IMR-90 (cell line): ENCODE measurements at regions not wholly inside any gene's neighbourhood (a gene's known extent, or its start where the extent isn't known, plus 50 kb on each side); places are given as distances from the start of the nearest gene placed in this dataset.

Experiments
- ATAC-seq: fragments of 200-7000 bp; cut with Tn5 transposase; 2 replicates; pipeline ENCODE4 v1.9.1; 2020; ENCODE audit warnings: low read depth, mild to moderate bottlenecking, moderate library complexity
- BruUV-seq: library from RNA; stranded (reverse); fragments of 400-500 nt; replicated peaks from 2 replicates; lab custom pipeline; 2021; lab: Mats Ljungman, UMichigan
- CTCF ChIA-PET: fragments of 300-600 bp; formaldehyde crosslinking; extraction: SDS; loops from one replicate; lab custom pipeline; 2021; ENCODE audit warnings: antibody characterized with exemption; lab: Yijun Ruan, JAX
- POLR2A ChIA-PET: fragments of 300-600 bp; sonication (Branson Sonifier 250); formaldehyde crosslinking; loops from one replicate; lab custom pipeline; 2022; ENCODE audit warnings: antibody characterized with exemption; ENCODE audit not compliant: unreplicated experiment; lab: Charles Lee
- DNase-seq: peaks from one replicate; pipeline ENCODE4 v3.0.0; 2013
- H2AFZ ChIP-seq: replicated peaks from 2 replicates; pipeline ENCODE3; 2013; ENCODE audit warnings: low read length, mild to moderate bottlenecking; ENCODE audit not compliant: poor library complexity
- H2AK5ac ChIP-seq: 2 replicates; pipeline ENCODE4 v1.6.1; 2013; ENCODE audit warnings: low read depth, low read length, inconsistent platforms
- H2AK9ac ChIP-seq: replicated peaks from 2 replicates; pipeline ENCODE3; 2013; ENCODE audit warnings: mild to moderate bottlenecking, low read depth, low read length, moderate library complexity; ENCODE audit not compliant: poor library complexity
- H2BK120ac ChIP-seq: 2 replicates; pipeline ENCODE4 v1.6.1; 2013; ENCODE audit warnings: low read depth, low read length, inconsistent platforms
- H2BK15ac ChIP-seq: 3 replicates; pipeline ENCODE4 v1.6.1; 2013; ENCODE audit warnings: low read depth, low read length, inconsistent platforms
- H2BK20ac ChIP-seq: 2 replicates; pipeline ENCODE4 v1.6.1; 2013; ENCODE audit warnings: low read depth, mild to moderate bottlenecking, inconsistent platforms, low read length, moderate library complexity
- H2BK5ac ChIP-seq: 2 replicates; pipeline ENCODE4 v1.6.1; 2013; ENCODE audit warnings: mild to moderate bottlenecking, low read depth, low read length, inconsistent platforms; ENCODE audit not compliant: poor library complexity, severe bottlenecking
- H3K14ac ChIP-seq: replicated peaks from 2 replicates; pipeline ENCODE4 v1.6.1; 2013; ENCODE audit warnings: low read depth, low read length, inconsistent platforms
- H3K18ac ChIP-seq: 2 replicates; pipeline ENCODE4 v1.6.1; 2013; ENCODE audit warnings: low read depth, low read length, control low read depth
- H3K23ac ChIP-seq: 2 replicates; pipeline ENCODE4 v1.6.1; 2013; ENCODE audit warnings: low read depth, low read length, inconsistent platforms
- H3K27ac ChIP-seq: 2 replicates; pipeline ENCODE4 v1.5.1; 2013; ENCODE audit warnings: mild to moderate bottlenecking, control low read depth, low read length; ENCODE audit not compliant: insufficient read depth
- H3K27me3 ChIP-seq: 2 replicates; pipeline ENCODE4 v1.6.1; 2013; ENCODE audit warnings: low read length; ENCODE audit not compliant: control insufficient read depth, insufficient read depth
- H3K36me3 ChIP-seq: 2 replicates; pipeline ENCODE4 v1.6.1; 2013; ENCODE audit warnings: low read length, mixed read lengths; ENCODE audit not compliant: control insufficient read depth, insufficient read depth
- H3K4ac ChIP-seq: 2 replicates; pipeline ENCODE4 v1.6.1; 2013; ENCODE audit warnings: low read depth, low read length, inconsistent platforms
- H3K4me1 ChIP-seq: 2 replicates; pipeline ENCODE4 v1.6.1; 2013; ENCODE audit warnings: low read length, mixed read lengths; ENCODE audit not compliant: control insufficient read depth, insufficient read depth
- H3K4me2 ChIP-seq: 2 replicates; pipeline ENCODE4 v1.6.1; 2013; ENCODE audit warnings: low read depth, mild to moderate bottlenecking, control low read depth, low read length, moderate library complexity
- H3K4me3 ChIP-seq: 2 replicates; pipeline ENCODE4 v1.5.1; 2013; ENCODE audit warnings: low read depth, mild to moderate bottlenecking, control low read depth, low read length, moderate library complexity; ENCODE audit not compliant: insufficient read depth
- H3K56ac ChIP-seq: 2 replicates; pipeline ENCODE4 v1.6.1; 2013; ENCODE audit warnings: low read length, inconsistent platforms; ENCODE audit not compliant: insufficient read depth; ENCODE audit errors: extremely low read depth
- H3K79me1 ChIP-seq, 2 experiments: 2 replicates each; pipeline ENCODE4 v1.6.1; 2013; ENCODE audit warnings: low read length in 2 of 2, inconsistent platforms in 1 of 2, low read depth in 1 of 2
- H3K9ac ChIP-seq: 2 replicates; pipeline ENCODE4 v1.6.1; 2013; ENCODE audit warnings: low read depth, low read length, control low read depth
- H3K9me1 ChIP-seq: 2 replicates; pipeline ENCODE4 v1.6.1; 2013; ENCODE audit warnings: low read length, inconsistent platforms; ENCODE audit not compliant: insufficient read depth
- H3K9me3 ChIP-seq: 2 replicates; pipeline ENCODE4 v1.6.1; 2013; ENCODE audit warnings: low read length; ENCODE audit not compliant: control insufficient read depth, insufficient read depth
- H4K20me1 ChIP-seq: 2 replicates; pipeline ENCODE4 v1.6.1; 2013; ENCODE audit warnings: low read length, inconsistent platforms; ENCODE audit not compliant: insufficient read depth
- H4K5ac ChIP-seq: 2 replicates; pipeline ENCODE4 v1.6.1; 2013; ENCODE audit warnings: mild to moderate bottlenecking, low read depth, low read length, control low read depth
- H4K8ac ChIP-seq, 2 experiments: 2 replicates each; pipeline ENCODE4 v1.6.1; 2013; ENCODE audit warnings: low read depth in 2 of 2, low read length in 2 of 2, control low read depth in 1 of 2, inconsistent platforms in 1 of 2
- H4K91ac ChIP-seq: 2 replicates; pipeline ENCODE4 v1.6.1; 2013; ENCODE audit warnings: low read depth, low read length, inconsistent platforms; ENCODE audit not compliant: insufficient read depth
- CEBPB ChIP-seq: IDR thresholded peaks from 2 replicates; pipeline ENCODE4 v1.6.1; 2012; ENCODE audit warnings: low read depth, low read length, improper control_type of control experiment
- CHD1 ChIP-seq: IDR thresholded peaks from 2 replicates; pipeline ENCODE4 v1.6.1; 2012; ENCODE audit warnings: low read depth, low read length, improper control_type of control experiment
- ELK1 ChIP-seq: fragments of 150-350 bp; IDR thresholded peaks from 2 replicates; pipeline ENCODE4 v1.6.1; 2016; ENCODE audit warnings: low read depth, mild to moderate bottlenecking, low read length, moderate library complexity, borderline replicate concordance
- FOS ChIP-seq: fragments of 150-350 bp; IDR thresholded peaks from 2 replicates; pipeline ENCODE4 v1.6.1; 2016; ENCODE audit warnings: low read depth, low read length
- MAFK ChIP-seq: IDR thresholded peaks from 2 replicates; pipeline ENCODE4 v1.6.1; 2012; ENCODE audit warnings: low read depth, low read length, improper control_type of control experiment
- MAZ ChIP-seq: IDR thresholded peaks from 2 replicates; pipeline ENCODE4 v1.6.1; 2012; ENCODE audit warnings: low read depth, mild to moderate bottlenecking, low read length, improper control_type of control experiment, moderate library complexity, borderline replicate concordance
- MXI1 ChIP-seq: IDR thresholded peaks from 2 replicates; pipeline ENCODE4 v1.6.1; 2012; ENCODE audit warnings: low read depth, mild to moderate bottlenecking, low read length, moderate library complexity, borderline replicate concordance
- NFE2L2 ChIP-seq: fragments of 150-350 bp; IDR thresholded peaks from 2 replicates; pipeline ENCODE4 v1.6.1; 2016; ENCODE audit warnings: low read depth, mild to moderate bottlenecking, low read length
- POLR2A ChIP-seq: IDR thresholded peaks from 2 replicates; pipeline ENCODE4 v1.6.1; 2012; ENCODE audit warnings: mild to moderate bottlenecking, low read depth, low read length
- RAD21 ChIP-seq: IDR thresholded peaks from 2 replicates; pipeline ENCODE4 v1.6.1; 2012; ENCODE audit warnings: low read length, improper control_type of control experiment
- RCOR1 ChIP-seq: IDR thresholded peaks from 2 replicates; pipeline ENCODE4 v1.6.1; 2012; ENCODE audit warnings: mild to moderate bottlenecking, low read length, improper control_type of control experiment; ENCODE audit not compliant: insufficient replicate concordance
- SMC3 ChIP-seq: fragments of 150-350 bp; IDR thresholded peaks from 2 replicates; pipeline ENCODE4 v1.6.1; 2016; ENCODE audit warnings: low read depth, mild to moderate bottlenecking, antibody characterized with exemption, low read length, moderate library complexity
- USF2 ChIP-seq: fragments of 150-350 bp; IDR thresholded peaks from 2 replicates; pipeline ENCODE4 v1.6.1; 2017; ENCODE audit warnings: mild to moderate bottlenecking, antibody characterized with exemption, low read length, low read depth
- dilution Hi-C: fragments of 300-500 bp; cut with HindIII; formaldehyde crosslinking; loops from one replicate; pipeline ENCODE4 v1.14.3; 2018; ENCODE audit warnings: low sequenced_read_pairs; ENCODE audit not compliant: unreplicated experiment
- in situ Hi-C: fragments of 300-500 bp; cut with MboI; formaldehyde crosslinking; loops from 3 replicates; pipeline ENCODE4 v1.14.3; 2019; ENCODE audit warnings: low sequenced_read_pairs, inconsistent platforms, mixed read lengths
- intact Hi-C: fragments of 100-400 bp; cut with micrococcal nuclease; formaldehyde crosslinking; loops from 2 replicates; pipeline ENCODE4 v1.10.0; 2022

GRCh38 chr1:221515496-221515895 lies 226.4 kb downstream of the DUSP10 start:
- Histone ChIP-seq H3K14ac (no peak overlapping the region), H3K23ac (no peak overlapping the region), H4K20me1 (no peaks in the 10 kb centered on the region), H3K27ac (no peak overlapping the region), H2AK5ac (no peak overlapping the region), H2BK5ac (no peak overlapping the region), H4K8ac (no peak overlapping the region), H3K79me1 (no peaks in the 10 kb centered on the region), H2BK15ac (no peak overlapping the region), H3K4me2 (no peak overlapping the region), H3K4me1 (no peaks in the 10 kb centered on the region), H2BK20ac (no peak overlapping the region), H3K36me3 (no peaks in the 10 kb centered on the region), H4K5ac (no peak overlapping the region), H2AFZ (no peak overlapping the region), H4K91ac (no peak overlapping the region), H3K4me3 (no peak overlapping the region), H3K27me3 (no peaks in the 10 kb centered on the region), H3K56ac (no peak overlapping the region), H2AK9ac (no peak overlapping the region), H3K18ac (no peak overlapping the region), H3K9me3 (no peaks in the 10 kb centered on the region), H3K9me1 (no peaks in the 10 kb centered on the region), H2BK120ac (no peak overlapping the region), H3K9ac (no peak overlapping the region), H3K4ac (no peak overlapping the region)
- intact Hi-C loops (no loop called here), in situ Hi-C loops (no loop called here), dilution Hi-C loops (no loop called here)
- CTCF ChIA-PET = no interaction called here
- no peak for TF ChIP-seq RAD21
- no peak for TF ChIP-seq RCOR1
- no peak for TF ChIP-seq SMC3
- no peak for TF ChIP-seq CEBPB
- no peak for TF ChIP-seq CHD1
- TF ChIP-seq MAZ = no peak
- TF ChIP-seq FOS = no peak
- TF ChIP-seq USF2 = no peak
- TF ChIP-seq POLR2A = no peak
- no peak for TF ChIP-seq MAFK
- TF ChIP-seq MXI1 = no peak
- TF ChIP-seq ELK1 = no peak
- no peak for TF ChIP-seq NFE2L2
- ATAC-seq (no peak), DNase-seq (no peak)
- no TSS peak for BruUV-seq
- POLR2A ChIA-PET = no interaction called here
